ENCODE measurements at regions not wholly inside any gene's neighbourhood (a gene's known extent, or its start where the extent isn't known, plus 50 kb on each side); places are given as distances from the start of the nearest gene placed in this dataset.

DNA sequence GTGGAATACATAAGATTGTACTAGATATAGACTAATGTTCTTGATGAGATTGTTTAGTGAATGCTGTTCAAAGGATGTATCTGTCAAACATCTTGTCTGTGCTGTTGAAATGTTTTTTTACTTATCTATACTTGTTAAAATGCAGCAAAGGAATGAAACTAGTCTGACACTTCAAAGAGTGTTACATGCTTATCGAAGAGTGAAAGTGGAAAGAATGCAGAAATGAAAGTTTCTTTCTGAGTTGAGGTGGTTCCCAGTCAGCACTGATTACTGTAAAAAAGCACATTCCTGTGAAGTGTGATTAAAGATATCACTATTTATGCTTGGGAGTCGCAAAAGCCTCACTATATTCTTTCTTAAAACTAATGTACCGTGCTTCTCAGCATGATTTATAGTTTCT is 1225.2 kb downstream of the NCAM2 start:
- TF ChIP-seq, protein P1, sequence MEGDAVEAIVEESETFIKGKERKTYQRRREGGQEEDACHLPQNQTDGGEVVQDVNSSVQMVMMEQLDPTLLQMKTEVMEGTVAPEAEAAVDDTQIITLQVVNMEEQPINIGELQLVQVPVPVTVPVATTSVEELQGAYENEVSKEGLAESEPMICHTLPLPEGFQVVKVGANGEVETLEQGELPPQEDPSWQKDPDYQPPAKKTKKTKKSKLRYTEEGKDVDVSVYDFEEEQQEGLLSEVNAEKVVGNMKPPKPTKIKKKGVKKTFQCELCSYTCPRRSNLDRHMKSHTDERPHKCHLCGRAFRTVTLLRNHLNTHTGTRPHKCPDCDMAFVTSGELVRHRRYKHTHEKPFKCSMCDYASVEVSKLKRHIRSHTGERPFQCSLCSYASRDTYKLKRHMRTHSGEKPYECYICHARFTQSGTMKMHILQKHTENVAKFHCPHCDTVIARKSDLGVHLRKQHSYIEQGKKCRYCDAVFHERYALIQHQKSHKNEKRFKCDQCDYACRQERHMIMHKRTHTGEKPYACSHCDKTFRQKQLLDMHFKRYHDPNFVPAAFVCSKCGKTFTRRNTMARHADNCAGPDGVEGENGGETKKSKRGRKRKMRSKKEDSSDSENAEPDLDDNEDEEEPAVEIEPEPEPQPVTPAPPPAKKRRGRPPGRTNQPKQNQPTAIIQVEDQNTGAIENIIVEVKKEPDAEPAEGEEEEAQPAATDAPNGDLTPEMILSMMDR (IDR thresholded peaks at IDR 0.05), result no peak
- no peak for TF ChIP-seq POLR2A (IDR thresholded peaks at IDR 0.05)

All from Peyer's patch (tissue), 4 donors.